IPS-18c (cell line): ENCODE measurements at regions not wholly inside any gene's neighbourhood (a gene's known extent, or its start where the extent isn't known, plus 50 kb on each side); places are given as distances from the start of the nearest gene placed in this dataset.

ENCODE experiments used
- H3K4me3 ChIP-seq: 2 replicates; pipeline ENCODE4 v1.7.0; 2013; ENCODE audit warnings: low read depth, mild to moderate bottlenecking, low read length, moderate library complexity; ENCODE audit not compliant: insufficient read depth
- H3K9me3 ChIP-seq: one replicate; pipeline ENCODE4 v1.6.1; 2013; ENCODE audit warnings: mild to moderate bottlenecking, low read length, moderate library complexity; ENCODE audit not compliant: control insufficient read depth, insufficient read depth

DNA sequence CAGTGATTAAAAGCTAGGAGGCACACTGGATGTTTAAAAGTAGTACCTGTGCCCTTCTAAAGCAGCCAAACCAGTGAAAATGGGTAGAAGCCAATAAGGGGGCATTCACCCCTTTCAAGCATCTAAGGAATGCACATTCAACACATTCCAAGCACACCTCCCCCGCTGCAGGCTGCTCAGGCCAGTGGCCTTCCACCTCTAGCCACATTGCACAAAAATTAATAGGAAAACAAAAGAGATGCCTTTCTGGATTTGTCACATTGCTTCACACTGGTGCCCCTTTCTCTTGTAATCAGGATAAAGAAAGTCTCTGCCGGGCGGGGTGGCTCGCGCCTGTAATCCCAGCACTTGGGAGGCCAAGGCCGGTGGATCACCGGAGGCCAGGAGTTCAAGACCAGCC is 834.0 kb downstream of the USP25 start:
- H3K4me3 ChIP-seq = no peak overlapping the region
- H3K9me3 ChIP-seq = no peaks in the 10 kb centered on the region

DNA sequence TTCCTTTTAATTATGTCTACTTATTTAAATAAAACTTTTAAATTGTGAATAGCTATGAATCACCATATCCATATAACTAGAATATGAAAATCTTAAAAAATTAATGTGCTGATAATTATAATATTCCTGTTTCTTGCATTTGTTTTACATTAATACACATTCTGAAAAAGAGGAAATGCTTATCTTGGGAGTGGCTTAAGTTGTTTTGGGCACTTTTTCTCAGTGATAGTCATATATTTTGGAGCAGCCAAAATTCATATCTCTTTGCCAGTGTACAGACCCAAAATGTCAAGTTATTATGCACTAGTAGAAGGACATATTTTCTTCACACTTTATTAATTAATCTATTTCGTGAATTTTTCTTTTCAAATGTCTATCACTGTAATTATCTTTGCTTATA is 838.5 kb downstream of the USP25 start:
- H3K4me3 ChIP-seq = no peak overlapping the region
- no peaks in the 10 kb centered on the region for H3K9me3 ChIP-seq

DNA sequence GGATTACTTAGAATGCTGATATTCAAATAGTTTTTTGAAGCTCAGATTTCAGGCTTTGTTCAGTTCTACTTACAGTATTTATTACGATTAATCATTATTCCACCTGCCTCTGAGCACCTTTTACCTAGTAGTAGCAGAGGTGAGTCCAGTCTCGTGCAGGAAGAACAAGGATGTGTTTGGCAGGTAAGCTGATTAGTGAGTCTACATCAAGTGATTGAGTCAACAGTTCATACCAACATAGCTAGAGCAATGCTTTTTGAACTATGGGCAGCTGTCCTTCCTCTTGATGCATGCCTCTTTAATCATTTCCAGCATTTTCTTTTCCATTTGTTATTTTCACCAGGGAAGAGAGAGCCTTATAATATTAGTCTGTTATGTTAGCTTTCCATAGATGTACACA is 838.9 kb downstream of the USP25 start:
- no peaks in the 10 kb centered on the region for H3K9me3 ChIP-seq
- H3K4me3 ChIP-seq = no peak overlapping the region

- Histone ChIP-seq H3K9me3 (no peaks in the 10 kb centered on the region), H3K4me3 (no peak overlapping the region)
These were observed 839.9 kb downstream of the USP25 start for GRCh38 chr21:16569679-16570078.

- Histone ChIP-seq H3K4me3 (no peak overlapping the region), H3K9me3 (no peaks in the 10 kb centered on the region)
These were observed 840.4 kb downstream of the USP25 start for GRCh38 chr21:16570171-16570570.

GRCh38 chr21:16570856-16571255 is 841.1 kb downstream of the USP25 start:
- H3K4me3 ChIP-seq = no peak overlapping the region

GRCh38 chr21:16571594-16571993 is 841.8 kb downstream of the USP25 start:
- Histone ChIP-seq H3K9me3 (no peaks in the 10 kb centered on the region), H3K4me3 (no peak overlapping the region)

More at GRCh38 chr21:16570856-16571255, 841.1 kb downstream of the USP25 start:
- no peaks in the 10 kb centered on the region for H3K9me3 ChIP-seq

DNA sequence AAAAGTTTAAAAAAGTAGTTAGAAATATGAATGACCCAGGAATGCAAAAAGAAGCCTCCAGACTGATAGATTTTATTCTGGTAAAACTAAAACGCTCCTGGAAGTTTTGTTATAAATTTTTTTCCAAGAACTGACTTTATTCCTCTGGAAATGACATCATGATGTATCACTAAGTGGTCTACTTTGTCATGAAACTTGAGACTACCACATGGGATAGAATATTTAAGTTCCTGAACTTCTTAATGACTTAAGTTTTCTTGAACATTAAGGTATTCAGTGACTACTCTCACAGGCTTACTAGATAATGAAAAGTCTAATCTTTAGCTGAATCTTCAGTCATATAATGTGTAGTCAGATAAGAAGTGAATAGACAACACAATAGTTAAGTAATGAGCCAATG is 842.2 kb downstream of the USP25 start:
- H3K9me3 ChIP-seq = no peaks in the 10 kb centered on the region
- H3K4me3 ChIP-seq = no peak overlapping the region

DNA sequence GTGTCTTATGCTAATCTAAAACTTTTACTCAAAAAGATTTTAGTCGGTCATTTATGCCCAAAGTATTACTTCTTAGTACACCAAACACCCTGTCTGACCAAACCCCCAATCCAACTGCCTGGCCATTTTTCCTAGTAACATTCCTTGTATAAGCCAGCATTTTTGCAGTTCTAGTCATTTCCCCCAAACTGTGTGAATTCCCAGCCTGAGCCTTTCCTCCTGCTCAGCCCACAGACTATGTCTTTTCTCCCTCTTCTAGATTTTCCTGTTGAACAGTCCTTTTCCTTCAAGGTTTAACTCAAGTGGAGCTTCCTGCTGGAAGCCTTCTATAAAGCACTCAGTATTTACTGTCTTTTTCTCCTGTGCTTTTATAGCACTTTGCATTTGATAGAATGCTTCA is 843.8 kb downstream of the USP25 start:
- Histone ChIP-seq H3K4me3 (no peak overlapping the region), H3K9me3 (no peaks in the 10 kb centered on the region)

DNA sequence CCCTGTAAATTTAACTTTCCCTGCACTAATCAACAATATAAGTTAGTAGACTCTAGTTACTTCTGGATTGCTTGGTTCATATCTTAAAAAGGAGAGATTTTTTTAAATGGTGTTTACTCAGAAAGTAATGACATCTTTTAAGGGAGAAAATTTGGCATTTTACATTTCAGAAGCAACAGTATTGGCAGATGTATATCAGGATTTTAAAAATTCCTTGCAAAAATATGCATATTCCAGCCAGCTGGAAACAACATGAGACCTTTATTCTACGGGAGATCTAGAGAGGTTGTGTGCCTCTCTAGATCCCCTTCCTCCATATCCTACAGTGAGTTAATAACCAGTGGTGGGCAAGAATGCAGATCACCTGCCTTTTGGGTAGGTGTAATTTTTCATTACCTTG is 848.2 kb downstream of the USP25 start:
- Histone ChIP-seq H3K9me3 (no peaks in the 10 kb centered on the region), H3K4me3 (no peak overlapping the region)

- H3K4me3 ChIP-seq = no peak overlapping the region
- H3K9me3 ChIP-seq = no peaks in the 10 kb centered on the region
These were observed 849.1 kb downstream of the USP25 start for GRCh38 chr21:16578912-16579311.

DNA sequence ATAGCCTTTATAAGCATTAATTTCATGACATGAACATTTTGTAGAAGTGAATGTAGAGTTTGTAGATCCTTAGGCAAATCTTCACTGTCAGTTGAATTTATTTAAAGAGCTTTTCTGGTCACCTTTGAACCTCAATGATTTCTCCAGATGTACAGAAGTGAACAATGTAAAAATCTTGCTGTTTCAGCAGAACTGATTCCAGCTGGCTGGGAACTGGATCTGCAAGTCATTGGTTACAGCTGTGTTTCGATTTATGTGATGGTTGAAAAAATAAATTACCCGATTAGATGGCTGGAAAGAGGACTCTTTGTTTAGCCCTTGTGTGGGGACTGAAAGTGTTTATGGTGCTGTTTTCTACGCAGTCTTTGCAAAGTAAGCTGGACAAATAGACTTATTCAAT is 849.8 kb downstream of the USP25 start:
- Histone ChIP-seq H3K4me3 (no peak overlapping the region), H3K9me3 (no peaks in the 10 kb centered on the region)

- Histone ChIP-seq H3K9me3 (no peaks in the 10 kb centered on the region), H3K4me3 (no peak overlapping the region)
These were observed 850.9 kb downstream of the USP25 start for GRCh38 chr21:16580661-16581060.

GRCh38 chr21:16583556-16583955 is 853.8 kb downstream of the USP25 start:
- H3K9me3 ChIP-seq = no peaks in the 10 kb centered on the region
- no peak overlapping the region for H3K4me3 ChIP-seq

GRCh38 chr21:16584756-16585155 is 855.0 kb downstream of the USP25 start:
- Histone ChIP-seq H3K4me3 (no peak overlapping the region), H3K9me3 (no peaks in the 10 kb centered on the region)

- Histone ChIP-seq H3K9me3 (no peaks in the 10 kb centered on the region), H3K4me3 (no peak overlapping the region)
These were observed 856.1 kb downstream of the USP25 start for GRCh38 chr21:16585896-16586295.

GRCh38 chr21:16587141-16587581 is 857.4 kb downstream of the USP25 start:
- no peak overlapping the region for H3K4me3 ChIP-seq
- no peaks in the 10 kb centered on the region for H3K9me3 ChIP-seq

- H3K9me3 ChIP-seq = no peaks in the 10 kb centered on the region
- H3K4me3 ChIP-seq = peak overlapping the region; percentile 29; the same call in 1 of the 2 replicates
These were observed 858.0 kb downstream of the USP25 start for GRCh38 chr21:16587681-16588375.

DNA sequence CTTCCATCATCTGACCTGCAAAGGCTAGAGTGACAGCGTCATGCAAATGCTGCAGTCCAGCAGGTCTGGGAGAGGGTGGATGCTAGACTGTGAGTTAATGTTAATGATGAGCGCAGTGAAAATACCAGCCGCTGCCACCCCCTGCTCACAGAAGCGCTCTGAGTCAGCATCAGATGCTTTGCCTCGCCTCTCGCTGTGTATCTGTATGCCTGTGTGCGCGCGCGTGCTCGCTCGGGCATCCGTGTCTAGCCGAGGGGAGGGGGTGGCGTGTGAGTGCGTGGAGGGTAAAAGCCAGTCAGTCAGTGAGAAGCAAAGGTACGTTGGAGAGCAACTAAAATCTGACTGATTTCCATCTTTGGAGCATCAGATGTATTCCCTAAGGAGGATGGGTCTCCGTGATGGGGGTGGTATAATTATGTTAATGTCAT is 858.7 kb downstream of the USP25 start:
- Histone ChIP-seq H3K9me3 (no peaks in the 10 kb centered on the region), H3K4me3 (peak overlapping the region; percentile 29; the same call in 1 of the 2 replicates)
